ENCODE measurements at regions not wholly inside any gene's neighbourhood (a gene's known extent, or its start where the extent isn't known, plus 50 kb on each side); places are given as distances from the start of the nearest gene placed in this dataset.

DNA sequence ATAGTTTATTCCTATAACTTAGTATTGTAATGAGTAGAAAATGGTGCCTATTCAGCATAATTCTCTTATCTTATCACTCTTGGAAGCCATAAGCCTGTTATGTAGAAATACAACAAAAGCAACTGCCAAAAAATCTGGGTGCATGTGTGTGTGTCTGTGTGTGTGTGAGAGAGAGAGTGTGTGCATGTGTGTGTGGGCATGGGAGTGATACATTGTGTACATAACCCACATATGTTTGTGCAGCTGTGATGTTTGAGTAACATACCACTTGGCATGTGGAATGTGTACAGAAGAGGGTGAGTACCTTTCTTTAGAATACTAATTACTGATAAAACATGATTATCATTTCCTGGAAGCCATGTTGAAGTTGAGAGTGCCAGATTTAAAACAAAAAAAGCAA is 642.3 kb upstream of the SYT4 start:
- TF ChIP-seq, protein P1, sequence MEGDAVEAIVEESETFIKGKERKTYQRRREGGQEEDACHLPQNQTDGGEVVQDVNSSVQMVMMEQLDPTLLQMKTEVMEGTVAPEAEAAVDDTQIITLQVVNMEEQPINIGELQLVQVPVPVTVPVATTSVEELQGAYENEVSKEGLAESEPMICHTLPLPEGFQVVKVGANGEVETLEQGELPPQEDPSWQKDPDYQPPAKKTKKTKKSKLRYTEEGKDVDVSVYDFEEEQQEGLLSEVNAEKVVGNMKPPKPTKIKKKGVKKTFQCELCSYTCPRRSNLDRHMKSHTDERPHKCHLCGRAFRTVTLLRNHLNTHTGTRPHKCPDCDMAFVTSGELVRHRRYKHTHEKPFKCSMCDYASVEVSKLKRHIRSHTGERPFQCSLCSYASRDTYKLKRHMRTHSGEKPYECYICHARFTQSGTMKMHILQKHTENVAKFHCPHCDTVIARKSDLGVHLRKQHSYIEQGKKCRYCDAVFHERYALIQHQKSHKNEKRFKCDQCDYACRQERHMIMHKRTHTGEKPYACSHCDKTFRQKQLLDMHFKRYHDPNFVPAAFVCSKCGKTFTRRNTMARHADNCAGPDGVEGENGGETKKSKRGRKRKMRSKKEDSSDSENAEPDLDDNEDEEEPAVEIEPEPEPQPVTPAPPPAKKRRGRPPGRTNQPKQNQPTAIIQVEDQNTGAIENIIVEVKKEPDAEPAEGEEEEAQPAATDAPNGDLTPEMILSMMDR (conservative IDR thresholded peaks at IDR 0.05 in 1 of 2, IDR thresholded peaks at IDR 0.05 in 1 of 2; ENCODE audit: extremely low read depth in 1 of 2, insufficient read depth in 1 of 2, low read depth in 1 of 2, low read length in 2 of 2), result no peak
- no peak for TF ChIP-seq EZH2 (IDR thresholded peaks at IDR 0.05; ENCODE audit: borderline replicate concordance, low read length)

Data from mammary epithelial cell (primary cell).